OCI-LY3 (cell line): ENCODE measurements at regions not wholly inside any gene's neighbourhood (a gene's known extent, or its start where the extent isn't known, plus 50 kb on each side); places are given as distances from the start of the nearest gene placed in this dataset.

Source experiments
- EZH2phosphoT487 ChIP-seq: fragments of 200-600 bp; shearing (Covaris generic); IDR thresholded peaks from 2 replicates; pipeline ENCODE4 v1.6.1; 2018; ENCODE audit warnings: antibody characterized with exemption, mixed run types, low read depth
- TF ChIP-seq, protein P1 (sequence below): fragments of 200-600, 300-600 bp; sonication (generic); IDR thresholded peaks from 2 replicates; pipeline ENCODE4 v1.5.1; 2014; ENCODE audit warnings: antibody characterized with exemption, low read length, low read depth

DNA sequence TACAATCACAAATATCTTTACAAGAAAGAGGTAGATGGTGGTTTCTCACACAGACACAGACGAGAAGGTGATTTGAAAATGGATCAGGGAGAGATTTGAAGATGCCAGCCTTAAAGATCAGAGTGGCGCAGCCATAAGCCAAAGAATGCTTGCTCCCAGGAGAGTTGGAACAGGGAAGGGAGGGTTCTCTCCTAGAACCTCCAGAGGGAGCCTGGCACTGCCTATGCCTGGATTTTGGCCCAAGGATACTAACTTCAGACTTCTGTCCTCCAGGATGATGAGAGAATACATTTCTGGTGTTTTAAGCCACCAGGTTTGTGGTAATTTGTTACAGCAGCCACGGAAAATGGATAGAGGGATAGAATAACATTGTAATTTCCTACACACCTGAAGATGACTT is 279.1 kb downstream of the FAM43A start:
- TF ChIP-seq, protein P1, sequence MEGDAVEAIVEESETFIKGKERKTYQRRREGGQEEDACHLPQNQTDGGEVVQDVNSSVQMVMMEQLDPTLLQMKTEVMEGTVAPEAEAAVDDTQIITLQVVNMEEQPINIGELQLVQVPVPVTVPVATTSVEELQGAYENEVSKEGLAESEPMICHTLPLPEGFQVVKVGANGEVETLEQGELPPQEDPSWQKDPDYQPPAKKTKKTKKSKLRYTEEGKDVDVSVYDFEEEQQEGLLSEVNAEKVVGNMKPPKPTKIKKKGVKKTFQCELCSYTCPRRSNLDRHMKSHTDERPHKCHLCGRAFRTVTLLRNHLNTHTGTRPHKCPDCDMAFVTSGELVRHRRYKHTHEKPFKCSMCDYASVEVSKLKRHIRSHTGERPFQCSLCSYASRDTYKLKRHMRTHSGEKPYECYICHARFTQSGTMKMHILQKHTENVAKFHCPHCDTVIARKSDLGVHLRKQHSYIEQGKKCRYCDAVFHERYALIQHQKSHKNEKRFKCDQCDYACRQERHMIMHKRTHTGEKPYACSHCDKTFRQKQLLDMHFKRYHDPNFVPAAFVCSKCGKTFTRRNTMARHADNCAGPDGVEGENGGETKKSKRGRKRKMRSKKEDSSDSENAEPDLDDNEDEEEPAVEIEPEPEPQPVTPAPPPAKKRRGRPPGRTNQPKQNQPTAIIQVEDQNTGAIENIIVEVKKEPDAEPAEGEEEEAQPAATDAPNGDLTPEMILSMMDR = no peak
- TF ChIP-seq EZH2phosphoT487 = no peak
